ENCODE measurements at regions not wholly inside any gene's neighbourhood (a gene's known extent, or its start where the extent isn't known, plus 50 kb on each side); places are given as distances from the start of the nearest gene placed in this dataset.

DNA sequence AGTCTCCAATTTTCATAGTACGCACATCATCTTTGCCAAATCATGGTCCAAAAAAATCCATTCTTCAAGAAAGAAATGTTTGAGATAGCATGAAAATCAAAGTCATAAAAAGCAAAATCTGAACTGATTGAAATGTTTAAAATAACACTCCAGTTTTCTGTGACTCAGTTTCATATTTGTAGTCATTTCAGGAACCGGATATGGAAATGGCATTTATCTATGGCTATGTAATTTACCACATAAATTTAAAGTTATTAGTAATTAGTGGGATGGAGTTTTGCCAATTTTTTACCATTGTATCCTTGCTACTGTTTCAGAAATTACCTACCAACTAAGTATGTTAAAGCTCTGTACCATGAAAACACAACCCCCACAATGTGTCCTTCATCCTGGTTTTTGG, 456.6 kb upstream of the ACVR2A start:
- Mint-ChIP-seq H3K4me3 (no peak overlapping the region), H3K4me1 (ENCODE audit: low read depth) (no peaks in the 10 kb centered on the region), H3K27me3 (ENCODE audit: insufficient read depth) (peaks cover 9% of the 10 kb centered on the region), H3K36me3 (ENCODE audit: low read depth) (no peaks in the 10 kb centered on the region), H3K27ac (no peak overlapping the region), H3K9me3 (no peaks in the 10 kb centered on the region)
- intact Hi-C loops (cut with micrococcal nuclease): no loop called here
- DNase-seq (ENCODE audit: low spot score): no peak

- no peaks in the 10 kb centered on the region for H3K4me1 Mint-ChIP-seq (ENCODE audit: low read depth)
- intact Hi-C loops (cut with micrococcal nuclease): no loop called here
- H3K27me3 Mint-ChIP-seq (ENCODE audit: insufficient read depth): peaks cover 6% of the 10 kb centered on the region
Measured at GRCh38 chr2:147386284-147386683, 458.5 kb upstream of the ACVR2A start.

GRCh38 chr2:147385600-147385999, 459.2 kb upstream of the ACVR2A start:
- Mint-ChIP-seq H3K27ac (no peak overlapping the region), H3K4me3 (no peak overlapping the region), H3K4me1 (ENCODE audit: low read depth) (no peaks in the 10 kb centered on the region), H3K9me3 (no peaks in the 10 kb centered on the region), H3K36me3 (ENCODE audit: low read depth) (no peaks in the 10 kb centered on the region), H3K27me3 (ENCODE audit: insufficient read depth) (peaks cover 6% of the 10 kb centered on the region)
- intact Hi-C loops (cut with micrococcal nuclease): no loop called here
- DNase-seq (ENCODE audit: low spot score): no peak

More at GRCh38 chr2:147386284-147386683, 458.5 kb upstream of the ACVR2A start:
- DNase-seq (ENCODE audit: low spot score): no peak
- H3K27ac Mint-ChIP-seq: no peak overlapping the region
- no peaks in the 10 kb centered on the region for H3K36me3 Mint-ChIP-seq (ENCODE audit: low read depth)
- H3K4me3 Mint-ChIP-seq: no peak overlapping the region
- no peaks in the 10 kb centered on the region for H3K9me3 Mint-ChIP-seq

DNA sequence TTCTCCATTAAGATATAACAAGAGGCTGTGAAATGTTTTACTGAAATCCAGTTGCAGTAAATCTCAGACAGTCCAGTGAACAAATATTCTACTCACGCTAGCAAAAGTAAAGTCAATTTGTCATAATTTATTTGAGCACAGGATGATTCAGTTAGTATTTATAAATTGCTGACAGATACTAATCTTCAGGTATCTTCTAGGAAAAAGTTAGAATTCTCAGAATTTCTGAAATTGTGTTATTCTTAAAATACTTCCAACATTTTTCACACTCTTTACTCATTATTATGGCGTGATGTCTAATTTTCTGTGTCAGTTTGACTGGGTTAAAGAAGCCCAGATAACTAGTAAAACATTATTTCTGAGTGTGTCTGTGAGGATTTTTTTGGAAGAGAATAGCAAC, 460.2 kb upstream of the ACVR2A start:
- Mint-ChIP-seq H3K27me3 (ENCODE audit: insufficient read depth) (peaks cover 6% of the 10 kb centered on the region), H3K4me1 (ENCODE audit: low read depth) (no peaks in the 10 kb centered on the region), H3K27ac (no peak overlapping the region), H3K36me3 (ENCODE audit: low read depth) (no peaks in the 10 kb centered on the region), H3K4me3 (no peak overlapping the region), H3K9me3 (no peaks in the 10 kb centered on the region)
- no peak for DNase-seq (ENCODE audit: low spot score)
- intact Hi-C loops (cut with micrococcal nuclease): no loop called here

DNA sequence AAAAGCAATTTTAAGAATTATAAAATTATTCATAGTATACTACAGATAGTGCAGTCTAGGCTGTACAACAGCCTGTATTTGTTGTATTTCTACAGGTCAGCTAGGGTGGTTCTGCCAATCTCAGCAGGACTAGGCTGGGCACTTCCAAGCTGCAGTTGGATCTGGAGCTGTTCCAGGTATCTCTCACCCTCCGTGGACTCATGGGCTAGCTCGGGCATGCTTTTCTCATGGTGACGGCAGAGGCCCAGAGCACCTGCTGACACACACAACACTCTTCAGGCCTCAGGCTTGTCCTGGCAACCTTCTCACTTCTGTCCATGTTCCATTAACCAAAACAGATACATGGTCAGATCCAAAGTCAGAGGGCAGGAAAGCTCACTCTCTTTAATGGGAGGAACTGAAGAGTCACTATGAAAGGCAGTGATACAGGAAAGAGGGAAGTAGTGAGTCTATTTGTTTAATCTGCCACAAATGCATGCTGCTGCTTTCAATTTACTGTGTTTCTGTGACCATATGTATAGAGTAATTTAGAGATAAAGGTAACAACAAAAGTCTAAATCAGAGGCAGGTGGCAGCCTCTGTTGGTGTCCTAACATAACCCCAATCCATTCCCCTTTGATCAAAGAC, 462.4 kb upstream of the ACVR2A start:
- Mint-ChIP-seq H3K36me3 (ENCODE audit: low read depth) (no peaks in the 10 kb centered on the region), H3K4me1 (ENCODE audit: low read depth) (no peaks in the 10 kb centered on the region), H3K27ac (no peak overlapping the region), H3K27me3 (ENCODE audit: insufficient read depth) (no peaks in the 10 kb centered on the region), H3K9me3 (no peaks in the 10 kb centered on the region), H3K4me3 (no peak overlapping the region)
- DNase-seq (ENCODE audit: low spot score): no peak
- intact Hi-C loops (cut with micrococcal nuclease): no loop called here

GRCh38 chr2:147378403-147378802, 466.4 kb upstream of the ACVR2A start:
- DNase-seq (ENCODE audit: low spot score): no peak
- no peaks in the 10 kb centered on the region for H3K9me3 Mint-ChIP-seq
- no peaks in the 10 kb centered on the region for H3K27me3 Mint-ChIP-seq (ENCODE audit: insufficient read depth)
- no peak overlapping the region for H3K27ac Mint-ChIP-seq
- intact Hi-C loops (cut with micrococcal nuclease): no loop called here
- H3K4me3 Mint-ChIP-seq: no peak overlapping the region
- peaks cover 8% of the 10 kb centered on the region for H3K4me1 Mint-ChIP-seq (ENCODE audit: low read depth)
- no peaks in the 10 kb centered on the region for H3K36me3 Mint-ChIP-seq (ENCODE audit: low read depth)

DNA sequence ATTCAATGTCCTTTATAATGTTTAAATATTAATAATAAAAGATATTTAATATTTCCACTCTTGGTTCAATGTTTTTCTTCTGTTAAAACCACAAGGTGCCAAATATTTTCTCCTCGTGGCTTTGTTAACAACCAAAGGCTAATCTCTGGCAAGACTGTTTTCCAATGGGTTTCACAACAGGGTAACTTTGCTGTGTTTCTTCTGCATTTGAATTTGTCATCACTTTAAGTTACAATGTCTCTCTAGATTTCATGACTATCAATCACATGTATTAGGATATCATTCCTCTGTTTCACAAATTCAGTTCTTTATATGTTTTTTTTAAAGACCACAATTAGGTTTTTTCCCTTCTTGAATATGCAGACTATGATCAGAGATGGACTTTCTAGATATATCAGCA, 469.8 kb upstream of the ACVR2A start:
- H3K27ac Mint-ChIP-seq: no peak overlapping the region
- H3K27me3 Mint-ChIP-seq (ENCODE audit: insufficient read depth): peaks cover 1% of the 10 kb centered on the region
- no peak for DNase-seq (ENCODE audit: low spot score)

GRCh38 chr2:147374423-147374811, 470.4 kb upstream of the ACVR2A start:
- no peak overlapping the region for H3K4me3 Mint-ChIP-seq
- H3K36me3 Mint-ChIP-seq (ENCODE audit: low read depth): no peaks in the 10 kb centered on the region
- intact Hi-C loops (cut with micrococcal nuclease): no loop called here
- H3K27ac Mint-ChIP-seq: no peak overlapping the region
- DNase-seq (ENCODE audit: low spot score): no peak
- H3K27me3 Mint-ChIP-seq (ENCODE audit: insufficient read depth): peaks cover 1% of the 10 kb centered on the region
- H3K9me3 Mint-ChIP-seq: no peaks in the 10 kb centered on the region
- peaks cover 11% of the 10 kb centered on the region for H3K4me1 Mint-ChIP-seq (ENCODE audit: low read depth)

More for the DNA sequence above, 469.8 kb upstream of the ACVR2A start:
- intact Hi-C loops (cut with micrococcal nuclease): no loop called here
- H3K4me1 Mint-ChIP-seq (ENCODE audit: low read depth): peaks cover 11% of the 10 kb centered on the region
- no peaks in the 10 kb centered on the region for H3K9me3 Mint-ChIP-seq
- no peak overlapping the region for H3K4me3 Mint-ChIP-seq
- no peaks in the 10 kb centered on the region for H3K36me3 Mint-ChIP-seq (ENCODE audit: low read depth)

GRCh38 chr2:147373800-147374422, 470.9 kb upstream of the ACVR2A start:
- intact Hi-C loops (cut with micrococcal nuclease): no loop called here
- Mint-ChIP-seq H3K27ac (no peak overlapping the region), H3K27me3 (ENCODE audit: insufficient read depth) (peaks cover 1% of the 10 kb centered on the region), H3K4me3 (no peak overlapping the region), H3K9me3 (no peaks in the 10 kb centered on the region), H3K4me1 (ENCODE audit: low read depth) (peaks cover 11% of the 10 kb centered on the region), H3K36me3 (ENCODE audit: low read depth) (no peaks in the 10 kb centered on the region)
- DNase-seq (ENCODE audit: low spot score): no peak

- Mint-ChIP-seq H3K4me3 (no peak overlapping the region), H3K9me3 (no peaks in the 10 kb centered on the region), H3K27ac (no peak overlapping the region), H3K27me3 (ENCODE audit: insufficient read depth) (peaks cover 1% of the 10 kb centered on the region), H3K36me3 (ENCODE audit: low read depth) (no peaks in the 10 kb centered on the region), H3K4me1 (ENCODE audit: low read depth) (peaks cover 12% of the 10 kb centered on the region)
- intact Hi-C loops (cut with micrococcal nuclease): no loop called here
- no peak for DNase-seq (ENCODE audit: low spot score)
Measured at GRCh38 chr2:147368306-147368705, 476.5 kb upstream of the ACVR2A start.

DNA sequence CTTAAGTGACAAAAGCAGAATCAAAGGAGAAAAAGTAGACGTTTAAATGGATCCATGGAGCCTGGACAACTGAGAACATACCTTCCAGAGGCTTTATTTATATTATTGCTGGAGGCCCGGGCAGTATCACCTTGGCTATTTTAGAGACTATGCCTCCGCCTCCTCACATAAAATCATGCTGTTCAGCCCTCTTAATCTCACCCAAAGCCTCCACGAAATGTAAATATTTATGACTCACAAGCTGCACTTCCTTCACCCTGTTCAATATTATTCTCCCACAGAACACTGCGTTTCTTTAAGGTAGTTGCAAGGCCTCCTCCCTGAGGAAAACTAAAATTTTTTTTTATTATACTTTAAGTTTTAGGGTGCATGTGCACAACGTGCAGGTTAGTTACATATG, 478.6 kb upstream of the ACVR2A start:
- Mint-ChIP-seq H3K27ac (no peak overlapping the region), H3K27me3 (ENCODE audit: insufficient read depth) (peaks cover 1% of the 10 kb centered on the region), H3K4me3 (no peak overlapping the region), H3K36me3 (ENCODE audit: low read depth) (no peaks in the 10 kb centered on the region), H3K9me3 (no peaks in the 10 kb centered on the region), H3K4me1 (ENCODE audit: low read depth) (peaks cover 9% of the 10 kb centered on the region)
- DNase-seq (ENCODE audit: low spot score): no peak
- intact Hi-C loops (cut with micrococcal nuclease): no loop called here

GRCh38 chr2:147365622-147366021, 479.2 kb upstream of the ACVR2A start:
- peaks cover 9% of the 10 kb centered on the region for H3K4me1 Mint-ChIP-seq (ENCODE audit: low read depth)
- DNase-seq (ENCODE audit: low spot score): no peak
- H3K36me3 Mint-ChIP-seq (ENCODE audit: low read depth): no peaks in the 10 kb centered on the region
- H3K9me3 Mint-ChIP-seq: no peaks in the 10 kb centered on the region
- H3K27me3 Mint-ChIP-seq (ENCODE audit: insufficient read depth): no peaks in the 10 kb centered on the region
- intact Hi-C loops (cut with micrococcal nuclease): no loop called here
- no peak overlapping the region for H3K4me3 Mint-ChIP-seq
- no peak overlapping the region for H3K27ac Mint-ChIP-seq

GRCh38 chr2:147364597-147364996, 480.2 kb upstream of the ACVR2A start:
- no peak for DNase-seq (ENCODE audit: low spot score)
- Mint-ChIP-seq H3K9me3 (no peaks in the 10 kb centered on the region), H3K27me3 (ENCODE audit: insufficient read depth) (no peaks in the 10 kb centered on the region), H3K36me3 (ENCODE audit: low read depth) (no peaks in the 10 kb centered on the region), H3K4me1 (ENCODE audit: low read depth) (peaks cover 9% of the 10 kb centered on the region), H3K27ac (no peak overlapping the region), H3K4me3 (no peak overlapping the region)
- intact Hi-C loops (cut with micrococcal nuclease): no loop called here

- H3K36me3 Mint-ChIP-seq (ENCODE audit: low read depth): no peaks in the 10 kb centered on the region
- no peak overlapping the region for H3K27ac Mint-ChIP-seq
Measured at GRCh38 chr2:147363181-147363580, 481.6 kb upstream of the ACVR2A start.

More at GRCh38 chr2:147363181-147363580, 481.6 kb upstream of the ACVR2A start:
- Mint-ChIP-seq H3K9me3 (no peaks in the 10 kb centered on the region), H3K4me1 (ENCODE audit: low read depth) (peaks cover 9% of the 10 kb centered on the region), H3K4me3 (no peak overlapping the region), H3K27me3 (ENCODE audit: insufficient read depth) (peaks cover 2% of the 10 kb centered on the region)
- no peak for DNase-seq (ENCODE audit: low spot score)
- intact Hi-C loops (cut with micrococcal nuclease): no loop called here

Measured in activated T-helper 1 cell treated with anti-CD3 and anti-CD28 coated beads, Interleukin-12 subunit alpha, Interleukin-12 subunit beta, Interleukin-2, Interleukin-4 antibody, amounts not matched to agents 30 ng/mL and 10 ng/mL and 1 ng/mL, durations not matched to agents 14 hours and 24 hours and 36 hours (primary cell).